Stomach (tissue), 8 donors: ENCODE measurements at regions not wholly inside any gene's neighbourhood (a gene's known extent, or its start where the extent isn't known, plus 50 kb on each side); places are given as distances from the start of the nearest gene placed in this dataset.

Experiments
- DNase-seq, 2 donors: peaks; one replicate each; pipeline versions ENCODE4 v3.0.0 to v3.0.0-alpha.2; 2013 to 2019
- H3K27ac ChIP-seq, 5 donors: fragments of 200-600 bp in 4 of 5; sonication (generic) in 4 of 5; one replicate each; pipeline ENCODE4 v1.5.1; 2013 to 2019; ENCODE audit warnings: mild to moderate bottlenecking in 1 of 5, moderate library complexity in 1 of 5
- H3K27me3 ChIP-seq, 3 donors: fragments of 200-600 bp; sonication (generic); one replicate each; pipeline ENCODE4 v1.5.1; 2017 to 2019; ENCODE audit warnings: mixed run types in 1 of 3
- H3K36me3 ChIP-seq, 4 donors: fragments of 200-600 bp; sonication (generic); 1 replicate in 3 of 4; 2 replicates in 1 of 4; pipeline ENCODE4 v1.5.1; 2016 to 2019
- H3K4me1 ChIP-seq, 4 donors: fragments of 200-600 bp; sonication (generic); one replicate each; pipeline ENCODE4 v1.5.1; 2016 to 2019
- H3K4me3 ChIP-seq, 4 donors: fragments of 200-600 bp; sonication (generic) in 3 of 4; one replicate each; pipeline ENCODE4 v1.5.1; 2016 to 2019; ENCODE audit warnings: mild to moderate bottlenecking in 1 of 4
- H3K9me3 ChIP-seq, 4 donors: fragments of 200-600 bp; sonication (generic); one replicate each; pipeline ENCODE4 v1.5.1; 2016 to 2019
- CTCF ChIP-seq, 7 experiments: fragments of 450-650 bp in 4 of 7; fragments of 200-600 bp in 3 of 7; sonication (generic) in 3 of 7; IDR thresholded peaks; one replicate each; pipeline ENCODE4 v1.5.1; 2016 to 2019; ENCODE audit warnings: antibody characterized with exemption in 7 of 7, control low read depth in 2 of 7, mild to moderate bottlenecking in 1 of 7
- EP300 ChIP-seq: sonication (generic); formaldehyde crosslinking; IDR thresholded peaks from one replicate; pipeline ENCODE4 v1.6.1; 2017; ENCODE audit warnings: antibody characterized with exemption
- POLR2A ChIP-seq, 4 donors: fragments of 450-650 bp; IDR thresholded peaks; one replicate each; pipeline ENCODE4 v1.6.1; 2016; ENCODE audit warnings: antibody characterized with exemption in 4 of 4, control low read depth in 2 of 4, mild to moderate bottlenecking in 1 of 4, moderate library complexity in 1 of 4
- POLR2AphosphoS5 ChIP-seq, 3 donors: sonication (generic); formaldehyde crosslinking; IDR thresholded peaks; one replicate each; pipeline ENCODE4 v1.6.1; 2016; ENCODE audit warnings: antibody characterized with exemption in 3 of 3
- WGBS, 5 donors: extraction: QIAGEN DNeasy Blood & Tissue Kit in 3 of 5; methylation state at CpG; one replicate each; pipeline versions ENCODE4 v1.1.5 to v1.1.7; 2013 to 2018; 5-methylcytosine and 5-hydroxymethylcytosine counted together
- intact Hi-C: fragments of 100-400 bp; cut with DNase I; formaldehyde crosslinking; loops from one replicate; pipeline ENCODE4 v1.15.1; 2023; ENCODE audit warnings: low total_unique reads
- donor health status: healthy with polysubstance abuse.
- donor health status: Bipolar disorder and iron deficiency.
- donor health status: healthy.

DNA sequence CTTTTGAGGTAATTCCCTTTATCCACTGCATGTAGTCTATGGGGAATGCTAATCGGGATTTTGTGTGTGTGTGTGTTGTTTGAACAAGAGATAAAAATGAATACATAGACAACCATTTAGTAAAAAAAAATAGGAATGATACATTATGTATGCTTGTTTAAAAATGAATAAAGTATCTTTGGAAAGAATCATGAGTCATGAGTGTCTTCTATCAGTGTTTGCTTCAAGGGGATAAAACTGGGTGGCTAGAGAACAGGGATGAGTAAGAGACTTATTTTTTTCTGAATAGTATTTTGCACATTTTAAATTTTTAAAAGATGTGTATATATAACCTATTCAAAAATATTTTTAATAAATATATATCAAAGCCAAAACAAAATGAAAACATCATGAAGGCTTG is 839.4 kb upstream of the ADGRL4 start:
- H3K27ac ChIP-seq = no peak overlapping the region
- intact Hi-C loops = no loop called here
- 52 to 75% (median 69%) methylated on average over 1 of the region's 1 CpG for WGBS, 5 donors

DNA sequence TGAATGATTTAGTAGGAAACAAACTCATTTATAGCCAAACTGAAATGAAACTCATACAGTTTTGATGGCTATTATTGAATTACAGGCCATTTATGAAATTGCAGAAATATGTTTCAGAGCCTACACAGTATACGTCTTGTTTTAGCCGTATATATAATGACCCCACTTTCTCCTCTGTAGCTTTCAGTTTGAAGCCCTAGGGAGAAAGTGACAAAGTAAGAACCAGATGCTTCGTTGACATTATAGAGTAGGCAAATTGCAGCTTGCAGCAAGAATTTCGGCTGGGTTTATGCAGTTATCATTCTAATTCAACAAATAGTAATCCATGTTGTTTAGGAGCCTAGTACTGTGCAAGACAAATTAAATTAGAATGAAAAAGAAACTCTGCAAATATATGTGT is 836.3 kb upstream of the ADGRL4 start:
- Histone ChIP-seq H3K4me1 (no peaks in the 10 kb centered on the region), H3K36me3 (no peaks in the 10 kb centered on the region), H3K27me3 (no peaks in the 10 kb centered on the region), H3K9me3 (no peaks in the 10 kb centered on the region), H3K4me3 (no peak overlapping the region), H3K27ac (no peak overlapping the region)
- WGBS, 5 donors = 74 to 79% (median 75%) methylated on average over 4 of the region's 4 CpGs
- intact Hi-C loops = no loop called here
- TF ChIP-seq EP300 = no peak
- no peak for DNase-seq

More for the DNA sequence above, 839.4 kb upstream of the ADGRL4 start:
- Histone ChIP-seq H3K4me3 (no peak overlapping the region), H3K4me1 (no peaks in the 10 kb centered on the region), H3K27me3 (no peaks in the 10 kb centered on the region), H3K36me3 (no peaks in the 10 kb centered on the region), H3K9me3 (no peaks in the 10 kb centered on the region)
- DNase-seq = no peak
- TF ChIP-seq POLR2AphosphoS5 (IDR thresholded peaks at IDR 0.05) = no peak
- no peak for TF ChIP-seq POLR2A (IDR thresholded peaks at IDR 0.05)
- no peak for TF ChIP-seq CTCF (IDR thresholded peaks at IDR 0.05)
- no peak for TF ChIP-seq EP300

- no peak overlapping the region for H3K27ac ChIP-seq
- DNase-seq = no peak
- TF ChIP-seq CTCF (IDR thresholded peaks at IDR 0.05) (no peak), EP300 (no peak), POLR2AphosphoS5 (IDR thresholded peaks at IDR 0.05) (no peak), POLR2A (IDR thresholded peaks at IDR 0.05) (no peak)
- intact Hi-C loops = no loop called here
- no peaks in the 10 kb centered on the region for H3K27me3 ChIP-seq
- no peaks in the 10 kb centered on the region for H3K36me3 ChIP-seq
- H3K4me3 ChIP-seq = no peak overlapping the region
- H3K4me1 ChIP-seq = no peaks in the 10 kb centered on the region
- H3K9me3 ChIP-seq = no peaks in the 10 kb centered on the region
- WGBS, 5 donors = 68 to 96% (median 82%) methylated on average over 1 of the region's 1 CpG
These were observed 833.4 kb upstream of the ADGRL4 start for GRCh38 chr1:79839882-79840281.

- intact Hi-C loops = no loop called here
- 60 to 68% (median 65%) methylated on average over 2 of the region's 2 CpGs for WGBS, 5 donors
- Histone ChIP-seq H3K4me1 (no peaks in the 10 kb centered on the region), H3K27ac (no peak overlapping the region), H3K27me3 (no peaks in the 10 kb centered on the region), H3K36me3 (no peaks in the 10 kb centered on the region), H3K9me3 (no peaks in the 10 kb centered on the region), H3K4me3 (no peak overlapping the region)
- TF ChIP-seq EP300 (no peak), CTCF (IDR thresholded peaks at IDR 0.05) (no peak), POLR2A (IDR thresholded peaks at IDR 0.05) (no peak), POLR2AphosphoS5 (IDR thresholded peaks at IDR 0.05) (no peak)
- no peak for DNase-seq
These were observed 820.9 kb upstream of the ADGRL4 start for GRCh38 chr1:79827446-79827845.

DNA sequence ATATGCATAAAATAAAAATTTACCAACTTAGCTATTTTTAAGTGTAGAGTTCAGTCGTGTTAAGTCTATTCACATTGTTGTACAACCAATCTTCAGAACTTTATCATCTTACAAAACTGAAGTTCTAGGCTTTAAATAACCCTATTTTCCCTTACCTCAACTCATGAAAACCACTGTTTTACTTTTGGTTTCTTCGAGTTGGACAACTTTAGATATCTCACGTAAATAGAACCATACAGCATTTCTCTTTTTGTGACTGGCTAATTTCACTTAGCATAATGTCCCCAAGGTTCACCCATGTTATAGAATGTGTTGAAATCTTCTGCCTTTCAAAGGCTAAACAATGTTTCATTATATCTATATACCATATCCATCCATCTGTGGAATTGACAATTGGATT is 819.0 kb upstream of the ADGRL4 start:
- H3K4me1 ChIP-seq = no peaks in the 10 kb centered on the region
- no peaks in the 10 kb centered on the region for H3K27me3 ChIP-seq
- no peak overlapping the region for H3K27ac ChIP-seq
- H3K9me3 ChIP-seq = no peaks in the 10 kb centered on the region
- H3K4me3 ChIP-seq = no peak overlapping the region
- intact Hi-C loops = no loop called here
- DNase-seq = no peak
- no peaks in the 10 kb centered on the region for H3K36me3 ChIP-seq
- WGBS, 5 donors = 76 to 85% (median 80%) methylated on average over 3 of the region's 3 CpGs
- no peak for TF ChIP-seq CTCF (IDR thresholded peaks at IDR 0.05)
- no peak for TF ChIP-seq POLR2A (IDR thresholded peaks at IDR 0.05)
- no peak for TF ChIP-seq EP300
- no peak for TF ChIP-seq POLR2AphosphoS5 (IDR thresholded peaks at IDR 0.05)
